HG02943 (cell line): ENCODE measurements at regions not wholly inside any gene's neighbourhood (a gene's known extent, or its start where the extent isn't known, plus 50 kb on each side); places are given as distances from the start of the nearest gene placed in this dataset.

ENCODE experiments used
- ATAC-seq: cut with Tn5 transposase; IDR thresholded peaks from one replicate; pipeline ENCODE4 v1.9.1; 2021; ENCODE audit warnings: mild to moderate bottlenecking, low read depth, moderate library complexity; ENCODE audit not compliant: unreplicated experiment

DNA sequence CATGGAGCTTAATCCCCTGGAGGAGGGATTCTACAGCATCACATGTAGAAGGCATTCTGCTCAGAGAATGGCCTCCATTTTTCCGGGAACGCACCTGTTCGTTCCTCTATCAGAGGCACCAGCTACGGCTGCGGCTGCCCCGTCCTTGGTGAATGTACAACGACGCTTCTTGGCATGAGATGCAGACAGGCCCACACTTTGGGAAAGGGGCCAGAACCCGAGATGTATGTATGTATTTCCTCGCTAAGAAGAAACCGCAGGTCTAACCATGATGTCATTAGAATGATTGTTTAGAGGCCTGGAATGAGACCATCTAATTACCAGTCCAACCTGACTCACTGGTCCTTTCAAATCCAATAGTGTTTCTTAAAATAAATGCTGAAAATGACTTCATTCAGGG lies 1293.4 kb downstream of the TBC1D22A start:
- ATAC-seq = no peak

DNA sequence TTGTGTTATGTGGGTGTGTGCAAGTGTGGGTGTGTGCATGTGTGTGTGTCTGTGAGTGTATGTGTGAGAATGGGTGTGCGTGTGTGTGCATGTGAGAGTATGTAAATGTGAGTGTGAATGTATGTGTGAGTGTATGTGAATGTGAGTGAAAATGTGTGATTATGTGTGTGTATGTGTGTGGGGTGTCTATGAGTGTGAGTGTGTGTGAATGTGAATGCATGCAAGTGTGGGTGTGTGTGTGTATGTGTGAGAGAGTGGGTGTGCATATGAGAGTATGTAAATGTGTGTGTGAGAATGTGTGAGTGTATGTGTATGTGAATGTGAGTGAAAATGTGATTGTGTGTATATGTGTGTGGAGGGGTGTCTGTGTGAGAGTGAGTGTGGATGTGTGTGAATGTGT lies 1292.7 kb downstream of the TBC1D22A start:
- ATAC-seq = no peak

DNA sequence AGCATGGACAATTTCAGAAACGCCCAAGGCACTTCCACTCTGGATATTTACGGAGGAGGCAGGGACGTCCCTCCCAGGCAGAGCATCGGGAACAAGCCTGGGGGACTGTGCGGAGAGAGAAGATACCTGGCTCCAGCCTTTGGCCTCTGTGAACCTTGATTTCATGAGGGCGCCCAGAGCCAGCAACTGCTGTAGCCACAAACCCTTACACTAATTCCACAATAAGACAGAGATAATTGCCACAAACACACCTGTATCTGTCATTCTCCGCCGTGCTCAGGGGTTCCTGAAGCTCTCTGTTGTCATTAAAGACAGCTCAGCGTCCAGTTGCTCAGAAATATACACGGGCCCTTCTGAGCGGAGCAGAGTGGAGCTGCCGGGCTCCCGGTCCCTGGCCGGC lies 1292.1 kb downstream of the TBC1D22A start:
- no peak for ATAC-seq

DNA sequence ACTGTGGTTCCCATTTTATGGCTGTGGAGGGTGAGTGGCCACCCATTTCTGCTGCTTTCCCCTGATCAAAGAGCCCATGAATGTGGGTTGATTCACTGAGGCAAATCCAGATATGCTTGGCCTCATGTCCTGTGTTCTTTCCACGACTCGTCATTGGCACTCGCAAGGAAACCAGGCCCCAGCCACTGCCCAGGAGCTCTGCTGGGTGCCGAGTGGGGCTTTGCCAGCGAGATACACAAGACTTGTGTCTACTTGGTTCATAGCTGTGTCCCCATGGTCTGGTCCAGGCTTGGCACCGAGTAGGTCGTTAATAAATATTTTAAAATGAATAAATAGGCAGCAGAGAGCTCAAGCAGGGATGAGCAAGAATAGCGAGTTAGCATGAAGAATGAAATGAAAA lies 1291.5 kb downstream of the TBC1D22A start:
- ATAC-seq = no peak

DNA sequence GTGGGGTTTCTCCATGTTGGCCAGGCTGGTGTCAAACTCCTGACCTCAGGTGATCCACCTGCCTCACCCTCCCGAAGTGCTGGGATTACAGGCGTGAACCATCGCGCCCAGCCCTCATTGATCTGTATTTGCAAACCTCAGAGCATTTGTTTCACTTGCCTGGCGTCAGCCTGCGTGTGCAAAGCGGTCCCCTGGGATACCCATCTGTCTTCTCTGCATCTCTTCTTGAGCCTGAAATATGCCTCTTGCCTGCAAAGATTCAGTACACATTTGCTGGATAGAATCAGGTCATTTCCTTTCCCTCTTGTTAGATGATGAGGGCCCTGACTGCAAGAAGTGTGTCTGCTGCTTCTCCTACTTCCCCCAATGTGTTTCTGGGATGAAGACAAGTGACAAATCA lies 1291.0 kb downstream of the TBC1D22A start:
- ATAC-seq = no peak

DNA sequence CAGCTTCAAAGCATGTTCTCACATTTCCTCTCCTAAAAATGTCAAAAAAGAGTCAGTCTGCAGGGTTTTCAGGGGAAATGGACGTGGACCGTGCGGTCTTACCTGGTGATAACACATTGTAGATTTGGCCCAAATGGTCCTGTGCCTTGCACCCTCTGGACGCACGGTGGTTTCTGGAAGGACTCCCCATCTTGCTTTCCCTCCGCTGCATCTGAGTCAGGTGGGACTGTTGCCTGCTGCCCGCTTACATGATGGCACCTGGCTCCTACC lies 1290.1 kb downstream of the TBC1D22A start:
- no peak for ATAC-seq

DNA sequence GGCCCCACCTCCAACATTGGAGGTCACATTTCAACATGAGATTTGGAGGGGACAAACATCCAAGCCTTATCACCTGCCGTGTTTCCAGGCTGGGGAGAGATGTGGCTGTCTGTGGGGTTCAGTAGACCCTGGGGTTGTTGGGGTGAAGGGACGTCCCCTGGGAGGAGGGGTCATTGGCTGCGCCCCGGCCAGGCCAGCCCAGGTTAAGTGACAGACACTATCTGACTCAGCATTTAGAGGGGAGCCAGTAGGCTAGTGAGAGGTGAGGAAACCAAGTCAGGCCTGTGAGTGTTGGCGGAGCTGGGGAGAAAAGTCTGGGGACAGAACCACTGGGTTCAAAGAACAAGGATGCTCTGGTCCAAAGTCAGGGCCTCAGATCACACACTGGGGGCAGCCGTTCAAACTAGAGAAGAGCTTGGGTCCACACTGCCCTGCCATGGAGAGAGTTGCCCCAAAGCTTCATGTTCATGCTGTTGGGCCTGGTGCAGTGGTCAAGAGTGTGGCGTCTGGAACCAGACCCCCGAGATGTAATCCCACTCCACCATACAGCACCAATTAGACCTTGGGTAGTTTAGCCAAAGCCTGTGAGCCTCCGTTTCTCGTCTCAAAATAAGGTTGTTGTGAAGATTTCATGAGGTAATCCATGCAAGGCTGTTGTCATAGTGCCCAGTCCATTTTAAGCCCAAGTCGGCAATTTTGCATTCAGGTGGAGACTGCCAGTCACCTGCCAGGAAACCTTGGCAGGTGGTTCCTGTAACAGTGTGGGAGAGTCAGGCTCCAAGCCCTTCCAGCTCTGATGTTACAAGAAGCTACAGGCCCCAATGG lies 1289.6 kb downstream of the TBC1D22A start:
- ATAC-seq = no peak

DNA sequence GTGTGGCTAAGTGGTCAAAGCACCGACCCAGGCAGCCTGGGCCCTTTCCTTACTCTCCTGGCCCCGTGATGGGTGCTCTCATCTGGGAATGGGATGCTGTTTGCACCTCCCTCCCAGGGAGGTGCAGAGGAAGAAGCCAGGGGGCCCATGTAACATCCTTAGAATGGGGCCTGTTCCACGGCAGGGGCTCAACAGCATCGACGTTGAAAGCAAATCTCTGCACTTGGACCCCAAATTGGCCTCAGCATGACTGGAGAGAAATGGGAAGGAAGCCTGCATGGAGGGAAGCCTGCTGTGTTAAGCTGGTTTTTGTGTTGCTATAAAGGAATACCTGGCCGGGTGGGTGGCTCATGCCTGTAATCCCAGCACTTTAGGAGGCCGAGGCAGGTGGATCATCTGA lies 1288.4 kb downstream of the TBC1D22A start:
- no peak for ATAC-seq

DNA sequence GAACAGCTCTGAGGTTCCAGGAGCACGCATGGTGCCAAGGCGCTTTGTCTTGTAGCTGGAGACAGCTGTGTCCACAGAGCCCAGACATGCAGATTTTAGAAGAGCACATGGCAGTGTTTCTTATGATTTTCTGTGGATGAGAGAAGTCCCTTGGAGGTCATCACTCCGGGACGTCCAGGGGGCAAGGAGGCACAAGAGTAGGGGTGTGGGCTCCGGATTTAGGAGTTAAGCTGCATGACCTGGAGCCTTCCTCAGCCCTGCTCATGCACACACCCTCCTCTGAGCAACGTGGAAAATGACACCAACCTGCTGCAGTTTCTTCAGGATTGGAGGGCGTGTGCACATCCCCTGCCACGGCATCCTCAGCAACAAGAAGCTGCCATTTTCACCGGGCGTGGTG lies 1286.7 kb downstream of the TBC1D22A start:
- no peak for ATAC-seq

DNA sequence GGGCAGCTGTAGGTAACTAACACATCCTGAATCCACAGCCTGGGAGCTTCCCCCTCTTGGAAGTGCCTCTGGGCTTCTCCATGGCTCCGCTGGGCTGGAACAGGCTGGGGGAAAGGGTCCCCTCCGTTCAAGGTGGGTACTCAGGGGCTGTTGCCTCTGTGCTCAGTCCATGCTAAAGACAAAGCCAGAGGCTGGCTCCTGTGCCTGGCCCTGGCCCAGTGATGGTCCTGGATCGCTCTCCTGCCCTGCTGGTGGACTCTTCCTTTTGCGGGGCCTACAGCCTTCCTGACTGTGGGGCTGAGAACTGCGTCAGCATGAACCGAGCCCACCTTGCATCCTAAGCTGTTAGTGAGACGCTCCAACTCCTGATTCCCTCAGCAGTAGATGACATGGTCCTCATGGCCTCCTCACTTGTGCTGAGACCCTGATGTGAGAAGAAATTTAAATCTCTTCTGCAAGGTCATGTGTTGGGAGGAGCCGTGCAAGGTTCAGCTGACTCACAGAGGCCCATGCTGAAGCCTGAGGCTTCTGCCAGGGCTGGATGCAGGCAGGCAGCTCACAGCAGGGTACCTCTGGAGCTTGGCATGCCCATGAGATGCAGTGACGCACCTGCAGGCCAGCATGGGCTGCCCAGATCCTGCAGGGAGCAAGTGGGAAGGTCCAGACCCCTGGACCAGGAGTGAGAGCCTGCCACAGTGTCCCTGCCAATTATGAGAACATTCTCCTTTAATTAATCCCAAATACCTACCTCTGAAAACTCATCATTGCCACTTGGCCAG lies 1285.5 kb downstream of the TBC1D22A start:
- no peak for ATAC-seq

DNA sequence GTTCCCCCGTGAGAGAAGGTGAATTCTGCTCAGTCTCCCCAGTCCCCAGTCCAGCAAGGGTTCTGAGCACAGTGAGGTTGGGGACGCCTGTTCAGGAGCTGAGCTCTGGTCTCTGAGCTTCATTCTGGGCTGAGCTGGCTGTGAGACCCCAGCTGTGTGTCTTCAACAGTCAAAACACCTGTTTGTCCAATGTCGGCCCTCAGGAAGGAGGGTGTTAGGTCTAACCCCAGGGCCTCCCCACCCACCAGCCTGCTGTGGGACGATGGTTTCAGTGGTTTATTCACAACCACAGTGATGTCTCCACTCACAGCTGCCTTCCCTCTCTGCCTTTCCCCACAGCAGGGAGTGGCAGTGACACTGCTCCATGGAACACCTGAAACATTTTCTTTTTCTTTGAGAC lies 1282.9 kb downstream of the TBC1D22A start:
- peak; percentile 85 for ATAC-seq

DNA sequence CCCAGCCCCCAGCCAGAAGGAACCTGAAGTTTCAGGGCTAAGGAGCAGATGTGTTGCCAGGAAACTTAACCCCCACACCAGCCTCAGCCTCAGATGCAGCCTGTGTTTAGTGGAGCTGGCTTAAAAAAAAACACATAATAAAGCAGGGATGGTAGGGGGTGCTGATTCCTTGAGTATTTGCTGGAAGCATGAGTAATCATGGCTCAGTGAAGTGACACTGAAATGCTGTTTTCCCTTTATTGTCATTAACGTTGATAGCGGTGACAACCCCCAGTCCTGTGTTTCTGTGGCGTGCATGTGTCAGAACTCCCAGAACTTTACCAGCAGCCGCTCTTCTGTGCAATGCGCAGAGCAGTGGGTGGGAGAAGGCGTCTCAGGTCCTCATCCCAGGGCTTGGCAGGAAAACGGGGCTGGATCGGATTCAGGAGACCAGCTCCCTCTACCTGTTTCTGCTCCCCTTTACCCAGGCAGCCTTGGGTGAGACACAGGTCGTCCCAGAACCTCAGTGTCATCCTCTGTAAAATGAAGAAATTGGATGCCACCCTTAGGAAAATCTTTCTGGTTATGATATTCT lies 1282.1 kb downstream of the TBC1D22A start:
- ATAC-seq = no peak

DNA sequence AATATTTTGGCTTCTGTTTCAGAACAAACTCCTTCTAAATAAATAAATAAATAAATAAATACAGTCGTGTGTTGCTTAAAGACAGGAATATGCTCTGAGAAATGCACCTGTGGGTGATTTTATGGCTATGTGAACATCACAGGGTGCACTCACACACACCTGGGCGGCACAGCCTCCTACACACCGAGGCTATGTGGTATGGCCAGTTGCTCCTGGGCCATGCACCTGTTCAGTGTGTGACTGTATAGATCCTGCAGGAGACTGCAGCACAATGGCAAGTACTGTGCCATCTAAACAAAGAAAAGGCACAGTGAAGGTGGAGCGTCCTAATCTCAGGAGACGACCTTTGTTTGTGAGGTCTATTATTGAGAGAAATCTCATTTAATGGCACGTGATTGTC lies 1281.1 kb downstream of the TBC1D22A start:
- no peak for ATAC-seq

DNA sequence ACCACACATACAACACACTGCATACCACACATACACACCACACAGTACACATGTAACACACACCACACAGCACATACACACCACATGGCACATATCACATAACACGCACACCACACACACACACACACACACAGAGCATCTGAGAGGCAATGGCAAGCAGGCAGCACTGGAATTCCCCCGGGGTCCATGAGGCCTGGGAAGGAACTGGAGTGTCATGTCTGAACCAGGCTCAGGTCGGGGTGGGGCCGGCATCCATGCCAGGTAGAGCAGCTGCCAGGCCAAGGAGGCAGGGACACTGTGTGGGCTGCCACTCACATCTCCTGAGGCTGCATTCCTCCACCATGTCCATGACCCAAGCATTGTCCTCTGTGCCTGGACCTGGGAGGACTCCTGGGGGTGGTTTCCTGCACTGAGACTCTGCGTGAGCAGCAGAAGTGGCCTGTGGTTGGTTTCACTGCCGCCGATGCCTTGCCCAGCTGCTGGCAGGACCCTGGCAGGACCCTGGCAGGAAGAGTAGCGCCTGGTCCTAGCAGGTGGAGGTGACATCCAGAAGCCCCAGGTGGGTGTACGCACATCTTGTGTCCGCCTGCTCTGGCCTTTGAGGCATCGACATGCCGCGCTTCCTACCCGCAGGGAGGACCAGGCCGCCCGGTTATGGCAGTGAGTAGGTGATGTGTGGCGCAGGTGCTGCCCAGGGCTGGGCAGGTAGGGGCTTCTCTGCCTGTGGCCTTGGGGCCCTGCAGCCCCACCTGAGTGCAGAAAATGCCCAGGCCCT lies 1280.4 kb downstream of the TBC1D22A start:
- no peak for ATAC-seq

DNA sequence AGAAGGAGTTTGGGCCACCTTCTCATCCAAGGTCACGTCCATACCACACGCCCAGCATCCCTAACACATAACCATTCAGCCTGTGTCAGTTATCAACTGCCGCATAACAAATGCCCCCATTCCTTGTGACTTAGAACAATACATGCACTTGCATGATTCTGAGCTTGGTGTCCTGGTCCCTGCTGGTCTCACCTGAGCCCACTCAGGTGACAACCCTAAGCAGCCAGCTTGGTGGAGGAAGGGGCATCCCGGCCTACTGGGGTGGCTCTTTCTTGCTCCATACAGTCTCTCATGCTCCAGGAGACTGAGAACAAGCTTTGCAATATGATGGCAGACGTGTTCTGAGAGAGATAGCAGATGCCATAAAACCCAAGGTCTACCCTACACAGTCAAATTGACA lies 1276.9 kb downstream of the TBC1D22A start:
- no peak for ATAC-seq

DNA sequence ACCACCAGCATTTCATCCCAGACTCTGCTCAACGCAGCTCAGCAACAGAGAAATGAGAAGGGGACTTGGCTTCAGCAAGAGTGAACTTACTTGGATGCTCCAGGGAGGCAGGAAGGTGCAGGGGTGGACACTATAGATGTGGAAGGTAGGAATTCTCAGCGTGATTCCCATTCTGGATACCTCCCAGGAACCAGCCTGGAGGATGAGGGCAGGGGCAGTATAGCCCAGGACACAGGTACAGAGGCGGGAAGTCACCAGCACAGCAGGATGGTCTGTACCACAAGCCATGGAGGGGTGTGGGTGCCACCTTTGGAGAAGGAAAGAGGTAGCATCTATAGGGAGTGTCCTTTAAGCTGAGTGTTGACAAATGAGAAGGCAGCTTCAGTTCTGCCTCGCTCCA lies 1275.2 kb downstream of the TBC1D22A start:
- no peak for ATAC-seq

DNA sequence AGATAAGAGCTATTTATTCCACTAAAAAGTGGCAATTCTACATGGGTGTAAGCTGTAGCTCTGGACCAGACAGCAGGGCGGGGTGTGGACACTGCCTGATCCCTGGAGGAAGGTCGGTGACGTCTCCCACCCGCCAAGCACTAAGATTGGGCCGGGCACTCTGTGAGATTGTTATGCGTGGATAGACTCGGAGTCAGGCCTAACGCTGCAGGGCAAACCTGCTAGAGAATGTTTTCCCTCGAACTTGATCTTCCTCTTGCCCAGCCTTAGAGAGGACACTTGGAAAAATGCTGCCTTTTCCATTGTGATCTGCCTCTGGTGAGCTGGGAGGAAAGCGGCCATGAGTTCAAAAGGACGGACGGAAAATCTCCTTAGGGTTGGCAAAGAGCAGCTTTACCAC lies 1273.4 kb downstream of the TBC1D22A start:
- no peak for ATAC-seq

DNA sequence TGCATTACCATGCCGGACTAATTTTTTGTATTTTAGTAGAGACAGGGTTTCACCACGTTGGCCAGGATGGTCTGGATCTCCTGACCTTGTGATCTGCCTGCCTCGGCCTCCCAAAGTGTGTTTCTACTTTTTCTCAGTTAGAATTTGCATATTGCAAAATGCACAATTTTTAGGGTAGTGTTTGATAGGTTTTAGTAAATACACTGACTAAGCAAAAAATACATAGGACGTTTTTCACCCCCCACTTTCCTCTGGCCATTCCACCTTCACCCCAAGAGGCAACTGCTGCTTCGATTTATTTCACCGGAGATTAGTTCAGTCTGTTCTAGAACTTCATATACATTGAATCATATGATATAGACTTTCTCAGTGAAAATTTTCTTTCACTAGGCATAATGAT lies 1269.1 kb downstream of the TBC1D22A start:
- ATAC-seq = no peak

DNA sequence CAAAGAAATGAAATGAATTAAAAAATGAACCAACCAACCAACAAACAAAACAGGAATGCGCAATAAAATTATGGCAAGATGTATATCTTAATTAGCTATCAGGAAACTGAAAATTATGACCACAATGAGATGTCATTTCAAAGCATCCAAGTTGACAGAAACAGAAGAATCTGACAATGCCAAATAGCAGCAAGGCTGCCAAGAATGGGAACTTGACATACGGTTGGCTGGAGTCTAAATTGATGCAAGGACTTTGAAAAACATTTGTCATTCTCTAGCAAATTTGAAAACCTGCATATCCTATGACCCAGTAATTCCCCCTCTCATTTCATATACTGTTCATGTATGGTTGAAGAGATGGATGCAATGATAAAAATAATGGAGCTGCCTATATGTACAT lies 1262.6 kb downstream of the TBC1D22A start:
- no peak for ATAC-seq

DNA sequence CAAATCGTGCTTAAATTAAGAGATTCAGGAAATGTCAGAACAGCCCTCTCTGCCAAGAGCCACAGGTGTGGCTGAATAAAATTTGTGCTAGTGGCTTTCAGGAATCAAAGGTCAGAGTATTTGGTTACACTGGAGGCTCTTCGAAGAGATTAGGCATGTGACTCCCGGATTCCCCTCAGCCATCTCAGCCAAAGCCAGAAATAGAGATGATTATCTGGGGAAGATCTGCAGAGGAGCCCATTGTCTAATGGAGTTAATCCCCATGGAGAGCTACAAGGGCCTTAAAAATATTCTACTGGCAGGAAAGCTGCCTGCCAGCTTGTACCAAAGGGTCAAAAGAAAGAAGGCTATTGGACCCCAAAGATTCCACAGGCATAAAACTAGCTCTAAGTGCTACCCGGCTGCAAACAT lies 1259.5 kb downstream of the TBC1D22A start:
- no peak for ATAC-seq

DNA sequence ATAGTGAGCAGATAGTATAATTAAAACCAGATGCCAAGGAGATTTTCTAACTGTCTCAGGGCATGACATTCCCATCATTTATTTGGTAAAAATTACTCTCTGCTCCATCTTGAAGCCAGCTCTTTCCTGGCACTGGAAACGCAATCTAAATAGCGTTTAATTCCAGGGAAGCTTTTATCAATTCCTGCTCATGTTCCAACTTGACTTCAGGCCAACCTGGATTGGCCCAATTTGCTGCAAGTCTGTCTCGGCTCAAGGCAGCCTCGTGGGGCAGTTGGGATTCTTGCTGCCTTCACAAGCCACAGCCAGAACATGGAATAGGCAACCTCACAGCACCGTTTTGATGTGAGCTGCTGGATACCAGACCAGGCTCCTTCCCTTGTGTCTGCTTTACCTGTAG lies 1255.9 kb downstream of the TBC1D22A start:
- ATAC-seq = no peak
